Osteocyte (in vitro differentiated cells): ENCODE measurements at regions not wholly inside any gene's neighbourhood (a gene's known extent, or its start where the extent isn't known, plus 50 kb on each side); places are given as distances from the start of the nearest gene placed in this dataset.

Experiments used
- DNase-seq: peaks from one replicate; pipeline ENCODE4 v3.0.0; 2021; ENCODE audit warnings: mixed read lengths; ENCODE audit not compliant: unreplicated experiment; ENCODE audit errors: extremely low spot score
- H3K27ac Mint-ChIP-seq: one replicate; pipeline ENCODE4 v1.8.0; 2021; ENCODE audit warnings: mild to moderate bottlenecking, mixed read lengths; ENCODE audit not compliant: unreplicated experiment
- H3K27me3 Mint-ChIP-seq: one replicate; pipeline ENCODE4 v1.8.0; 2021; ENCODE audit warnings: mixed read lengths; ENCODE audit not compliant: unreplicated experiment
- H3K36me3 Mint-ChIP-seq: one replicate; pipeline ENCODE4 v1.8.0; 2021; ENCODE audit warnings: mixed read lengths; ENCODE audit not compliant: unreplicated experiment
- H3K4me1 Mint-ChIP-seq: one replicate; pipeline ENCODE4 v1.8.0; 2021; ENCODE audit warnings: mixed read lengths; ENCODE audit not compliant: unreplicated experiment
- H3K4me3 Mint-ChIP-seq: one replicate; pipeline ENCODE4 v1.8.0; 2021; ENCODE audit warnings: mild to moderate bottlenecking, moderate library complexity, mixed read lengths; ENCODE audit not compliant: unreplicated experiment
- H3K9me3 Mint-ChIP-seq: one replicate; pipeline ENCODE4 v1.8.0; 2021; ENCODE audit warnings: mixed read lengths; ENCODE audit not compliant: unreplicated experiment
- TF ChIP-seq, protein P1 (sequence below): fragments of 200-600 bp; sonication (generic); IDR thresholded peaks from 2 replicates; pipeline ENCODE4 v1.5.0; 2021; ENCODE audit warnings: antibody characterized with exemption, mild to moderate bottlenecking, moderate library complexity

DNA sequence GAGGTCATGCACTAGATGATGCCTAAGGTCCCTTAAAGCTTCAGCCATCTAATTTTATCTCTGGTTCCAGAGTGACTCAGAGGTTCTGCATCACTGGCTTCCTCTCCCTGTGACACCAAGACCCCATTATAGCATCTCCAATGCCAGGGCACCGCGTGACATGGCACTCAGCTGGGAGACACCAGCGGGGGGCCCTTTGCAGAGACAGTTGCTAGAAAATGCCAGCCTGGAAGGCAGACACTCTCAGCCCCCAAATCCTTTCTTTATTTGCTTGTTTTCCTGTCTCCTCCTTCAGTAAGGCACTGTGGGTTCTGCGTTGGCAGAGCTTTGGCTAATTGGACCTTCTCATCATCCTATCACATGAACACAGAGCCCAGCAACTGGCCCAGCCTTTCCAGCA is 123.5 kb upstream of the VRK1 start:
- Mint-ChIP-seq H3K4me1 (no peaks in the 10 kb centered on the region), H3K9me3 (peaks cover 4% of the 10 kb centered on the region), H3K4me3 (no peak overlapping the region)

DNA sequence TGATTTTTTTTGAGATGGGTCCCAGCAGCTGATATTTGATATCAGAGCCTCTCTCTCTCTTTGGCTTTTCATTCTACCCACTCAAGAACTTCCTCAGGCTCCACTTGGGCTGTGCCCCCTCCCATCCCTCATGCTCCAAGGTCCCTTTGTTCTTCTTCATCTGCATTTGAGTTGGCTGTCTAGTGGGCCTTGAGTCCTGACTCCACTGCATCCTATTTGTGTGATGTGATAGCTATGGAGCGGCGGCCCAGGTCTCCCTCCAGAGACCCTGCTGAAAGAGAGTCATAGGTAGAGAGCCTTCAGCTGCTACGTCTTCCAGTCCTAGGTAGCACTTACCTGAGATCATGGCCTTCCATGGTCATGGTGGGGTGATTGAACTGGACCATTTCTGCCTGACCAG is 123.1 kb upstream of the VRK1 start:
- H3K27ac Mint-ChIP-seq: no peak overlapping the region
- TF ChIP-seq, protein P1, sequence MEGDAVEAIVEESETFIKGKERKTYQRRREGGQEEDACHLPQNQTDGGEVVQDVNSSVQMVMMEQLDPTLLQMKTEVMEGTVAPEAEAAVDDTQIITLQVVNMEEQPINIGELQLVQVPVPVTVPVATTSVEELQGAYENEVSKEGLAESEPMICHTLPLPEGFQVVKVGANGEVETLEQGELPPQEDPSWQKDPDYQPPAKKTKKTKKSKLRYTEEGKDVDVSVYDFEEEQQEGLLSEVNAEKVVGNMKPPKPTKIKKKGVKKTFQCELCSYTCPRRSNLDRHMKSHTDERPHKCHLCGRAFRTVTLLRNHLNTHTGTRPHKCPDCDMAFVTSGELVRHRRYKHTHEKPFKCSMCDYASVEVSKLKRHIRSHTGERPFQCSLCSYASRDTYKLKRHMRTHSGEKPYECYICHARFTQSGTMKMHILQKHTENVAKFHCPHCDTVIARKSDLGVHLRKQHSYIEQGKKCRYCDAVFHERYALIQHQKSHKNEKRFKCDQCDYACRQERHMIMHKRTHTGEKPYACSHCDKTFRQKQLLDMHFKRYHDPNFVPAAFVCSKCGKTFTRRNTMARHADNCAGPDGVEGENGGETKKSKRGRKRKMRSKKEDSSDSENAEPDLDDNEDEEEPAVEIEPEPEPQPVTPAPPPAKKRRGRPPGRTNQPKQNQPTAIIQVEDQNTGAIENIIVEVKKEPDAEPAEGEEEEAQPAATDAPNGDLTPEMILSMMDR: no peak
- no peaks in the 10 kb centered on the region for H3K4me1 Mint-ChIP-seq
- DNase-seq: peak; percentile 53
- no peak overlapping the region for H3K4me3 Mint-ChIP-seq
- H3K36me3 Mint-ChIP-seq: no peaks in the 10 kb centered on the region
- peaks cover 4% of the 10 kb centered on the region for H3K9me3 Mint-ChIP-seq
- no peaks in the 10 kb centered on the region for H3K27me3 Mint-ChIP-seq

More for the DNA sequence above, 123.5 kb upstream of the VRK1 start:
- H3K27ac Mint-ChIP-seq: no peak overlapping the region
- H3K36me3 Mint-ChIP-seq: no peaks in the 10 kb centered on the region
- TF ChIP-seq, protein P1: no peak
- no peaks in the 10 kb centered on the region for H3K27me3 Mint-ChIP-seq
- DNase-seq: peak; percentile 40

DNA sequence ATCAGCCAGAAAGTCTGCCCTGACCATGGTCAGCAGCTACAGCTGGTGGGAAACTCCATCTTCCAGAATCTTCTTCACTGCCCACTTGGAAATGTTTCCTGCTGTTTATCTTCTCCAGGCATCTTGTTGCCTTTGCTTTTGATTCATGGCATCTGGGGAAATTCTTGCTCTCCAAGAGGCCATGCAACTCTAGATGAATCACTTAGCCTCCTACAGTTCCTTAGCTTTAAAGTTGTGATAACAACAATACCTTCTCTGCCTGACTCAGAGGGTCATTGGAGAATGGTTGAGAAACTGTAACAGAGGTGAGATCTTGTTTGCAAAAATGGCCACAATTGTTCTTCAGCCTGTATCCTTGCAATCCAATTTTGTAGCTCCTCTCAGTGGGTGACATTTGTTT is 121.0 kb upstream of the VRK1 start:
- TF ChIP-seq, protein P1: no peak
- Mint-ChIP-seq H3K27ac (no peak overlapping the region), H3K9me3 (peaks cover 4% of the 10 kb centered on the region), H3K36me3 (no peaks in the 10 kb centered on the region), H3K4me1 (no peaks in the 10 kb centered on the region), H3K4me3 (no peak overlapping the region), H3K27me3 (no peaks in the 10 kb centered on the region)
- DNase-seq: no peak

DNA sequence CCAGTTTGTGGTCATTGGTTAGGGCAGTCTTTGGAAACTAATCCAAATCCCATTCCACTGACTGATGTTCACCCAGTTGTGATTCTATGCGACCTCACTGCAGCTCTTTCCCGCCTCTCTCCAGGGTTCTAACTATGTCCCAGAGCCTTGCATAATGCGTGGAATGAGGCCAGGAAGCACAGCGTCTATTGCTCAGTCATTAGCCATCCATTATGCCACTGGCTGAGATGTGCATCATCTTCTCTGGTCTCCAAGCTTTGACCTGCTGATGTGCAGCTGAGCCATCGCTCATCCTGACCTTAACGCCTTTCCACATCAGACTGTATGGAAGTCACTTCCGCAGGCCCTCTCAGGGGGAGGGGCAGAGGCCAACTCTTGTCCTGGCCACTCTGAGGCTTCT is 115.4 kb upstream of the VRK1 start:
- Mint-ChIP-seq H3K4me1 (no peaks in the 10 kb centered on the region), H3K4me3 (no peak overlapping the region)

DNA sequence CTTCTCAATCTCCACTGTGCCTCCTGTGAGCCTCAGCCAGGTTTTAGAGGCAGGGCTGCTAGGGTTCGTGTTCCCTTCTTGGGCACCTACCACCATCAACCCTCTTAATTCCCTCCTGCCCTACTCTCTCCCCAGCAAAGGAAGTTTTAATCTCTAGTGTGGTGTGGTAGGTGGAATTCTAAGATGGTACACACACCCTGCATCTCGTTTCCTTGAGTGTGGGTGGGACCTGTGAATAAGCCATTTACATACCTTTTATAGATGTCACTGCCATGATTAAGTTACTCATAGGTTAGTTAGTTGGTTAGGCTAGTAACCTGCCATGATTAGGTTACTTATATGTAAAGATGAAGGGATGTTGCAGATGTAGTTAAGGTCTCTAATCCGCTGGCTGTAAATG is 114.8 kb upstream of the VRK1 start:
- no peak for DNase-seq
- Mint-ChIP-seq H3K36me3 (no peaks in the 10 kb centered on the region), H3K27ac (no peak overlapping the region), H3K9me3 (no peaks in the 10 kb centered on the region), H3K27me3 (no peaks in the 10 kb centered on the region), H3K4me3 (no peak overlapping the region), H3K4me1 (no peaks in the 10 kb centered on the region)
- TF ChIP-seq, protein P1: no peak

More for the DNA sequence above, 115.4 kb upstream of the VRK1 start:
- no peaks in the 10 kb centered on the region for H3K27me3 Mint-ChIP-seq
- no peak overlapping the region for H3K27ac Mint-ChIP-seq
- peaks cover under 1% of the 10 kb centered on the region for H3K9me3 Mint-ChIP-seq
- DNase-seq: no peak
- TF ChIP-seq, protein P1: no peak
- H3K36me3 Mint-ChIP-seq: no peaks in the 10 kb centered on the region
